Bronchial epithelial cell (primary cell): ENCODE measurements at regions not wholly inside any gene's neighbourhood (a gene's known extent, or its start where the extent isn't known, plus 50 kb on each side); places are given as distances from the start of the nearest gene placed in this dataset.

ENCODE experiments used
- DNase-seq: peaks from one replicate; pipeline ENCODE4 v3.0.0-alpha.2; 2010; ENCODE audit warnings: low read depth
- FAIRE-seq: peaks from 2 replicates; lab custom pipeline; 2011; peaks lifted over from hg19 to GRCh38; lab: Jason Lieb, UNC
- H3K27me3 ChIP-seq: 2 replicates; pipeline ENCODE4 v1.5.1; 2011; ENCODE audit warnings: low read length; ENCODE audit not compliant: control insufficient read depth, insufficient read depth
- H3K36me3 ChIP-seq: 2 replicates; pipeline ENCODE4 v1.5.1; 2011; ENCODE audit warnings: low read length; ENCODE audit not compliant: control insufficient read depth, insufficient read depth
- H3K4me3 ChIP-seq: 2 replicates; pipeline ENCODE4 v1.5.1; 2011; ENCODE audit warnings: mild to moderate bottlenecking, low read depth, low read length, control low read depth
- CTCF ChIP-seq: IDR thresholded peaks from 2 replicates; pipeline ENCODE4 v1.5.1; 2011; ENCODE audit warnings: mild to moderate bottlenecking, moderate library complexity, low read length, control low read depth, inconsistent platforms; ENCODE audit not compliant: insufficient read depth, severe bottlenecking

GRCh38 chr7:114070246-114070645 lies 151.4 kb upstream of the PPP1R3A start:
- H3K36me3 ChIP-seq, result no peaks in the 10 kb centered on the region
- peak; percentile 35 for DNase-seq
- TF ChIP-seq CTCF, result no peak
- no peaks in the 10 kb centered on the region for H3K27me3 ChIP-seq
- FAIRE-seq, result no peak
- H3K4me3 ChIP-seq, result no peak overlapping the region

GRCh38 chr7:114062810-114063209 lies 144.0 kb upstream of the PPP1R3A start:
- FAIRE-seq (no peak), DNase-seq (peak; percentile 78)
- H3K27me3 ChIP-seq, result no peaks in the 10 kb centered on the region
- no peak for TF ChIP-seq CTCF
- H3K36me3 ChIP-seq, result no peaks in the 10 kb centered on the region
- no peak overlapping the region for H3K4me3 ChIP-seq

GRCh38 chr7:114051871-114052331 lies 133.1 kb upstream of the PPP1R3A start:
- Histone ChIP-seq H3K4me3 (no peak overlapping the region), H3K36me3 (no peaks in the 10 kb centered on the region), H3K27me3 (no peaks in the 10 kb centered on the region)
- TF ChIP-seq CTCF, result no peak
- FAIRE-seq (no peak), DNase-seq (no peak)

GRCh38 chr7:114050571-114050970 lies 131.8 kb upstream of the PPP1R3A start:
- H3K36me3 ChIP-seq, result no peaks in the 10 kb centered on the region
- H3K4me3 ChIP-seq, result no peak overlapping the region
- no peaks in the 10 kb centered on the region for H3K27me3 ChIP-seq
- no peak for TF ChIP-seq CTCF
- DNase-seq (no peak), FAIRE-seq (no peak)

DNA sequence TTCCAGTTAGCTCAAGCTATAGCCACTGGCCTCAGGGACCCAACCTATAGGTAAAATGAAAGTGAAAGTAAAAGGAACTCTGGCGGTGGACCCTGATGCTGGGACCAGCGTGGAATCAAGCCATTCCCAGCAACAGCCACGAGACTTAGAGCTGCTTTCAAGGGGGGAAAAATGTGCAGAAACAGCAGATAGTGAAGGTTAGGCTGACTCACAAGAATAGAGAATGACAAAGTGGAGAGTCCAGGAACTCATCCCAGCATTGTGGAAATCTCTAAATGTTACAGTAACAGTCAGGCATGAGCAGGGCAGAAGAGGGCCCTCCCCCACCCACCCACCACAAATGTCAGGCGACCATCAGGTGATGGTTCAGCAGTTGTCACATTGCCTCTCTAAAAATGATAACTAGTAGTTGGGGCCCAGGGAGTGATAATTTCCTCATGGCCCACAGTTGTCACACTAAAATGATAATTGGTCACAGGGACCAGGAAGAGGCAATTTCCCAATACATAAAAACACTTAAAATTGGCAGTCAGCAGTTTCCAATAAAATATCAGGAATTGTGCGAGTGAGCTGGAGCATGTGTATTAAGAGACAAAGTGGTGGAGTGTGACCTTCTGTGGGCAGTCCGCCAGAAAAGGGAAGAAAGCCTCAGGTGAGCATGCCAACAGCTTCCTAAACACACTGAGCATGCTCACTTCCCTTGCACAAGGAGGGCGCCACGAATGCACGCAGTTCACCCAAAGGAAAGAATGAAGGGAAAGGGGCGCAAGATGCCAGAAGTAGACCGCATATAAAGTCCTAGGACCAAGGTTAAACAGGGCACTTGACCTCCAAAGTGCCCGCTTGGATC lies 129.8 kb upstream of the PPP1R3A start:
- Histone ChIP-seq H3K36me3 (no peaks in the 10 kb centered on the region), H3K4me3 (no peak overlapping the region), H3K27me3 (no peaks in the 10 kb centered on the region)
- FAIRE-seq, result no peak
- no peak for TF ChIP-seq CTCF
- DNase-seq, result peak; percentile 7
